ENCODE measurements at regions not wholly inside any gene's neighbourhood (a gene's known extent, or its start where the extent isn't known, plus 50 kb on each side); places are given as distances from the start of the nearest gene placed in this dataset.

DNA sequence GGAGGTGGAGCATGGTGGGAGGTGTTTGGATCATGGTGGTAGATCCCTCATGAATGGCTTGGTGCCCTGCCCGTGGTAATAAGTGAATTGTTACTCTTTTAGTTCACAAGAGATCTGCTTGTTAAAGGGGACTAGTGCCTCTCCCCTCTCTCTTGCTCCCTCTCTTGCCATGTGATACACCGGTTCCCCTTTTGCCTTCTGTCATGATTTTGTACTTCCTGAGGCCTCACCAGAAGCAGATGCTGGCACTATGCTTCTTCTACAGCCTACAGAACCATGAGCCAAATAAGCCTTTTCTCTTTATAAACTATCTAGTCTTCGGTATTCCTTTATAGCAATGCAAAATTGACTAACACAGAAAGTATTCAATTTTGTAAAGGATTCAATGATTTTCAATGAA lies 817.1 kb downstream of the TLR4 start:
- DNase-seq (ENCODE audit: low spot score) = no peak

DNA sequence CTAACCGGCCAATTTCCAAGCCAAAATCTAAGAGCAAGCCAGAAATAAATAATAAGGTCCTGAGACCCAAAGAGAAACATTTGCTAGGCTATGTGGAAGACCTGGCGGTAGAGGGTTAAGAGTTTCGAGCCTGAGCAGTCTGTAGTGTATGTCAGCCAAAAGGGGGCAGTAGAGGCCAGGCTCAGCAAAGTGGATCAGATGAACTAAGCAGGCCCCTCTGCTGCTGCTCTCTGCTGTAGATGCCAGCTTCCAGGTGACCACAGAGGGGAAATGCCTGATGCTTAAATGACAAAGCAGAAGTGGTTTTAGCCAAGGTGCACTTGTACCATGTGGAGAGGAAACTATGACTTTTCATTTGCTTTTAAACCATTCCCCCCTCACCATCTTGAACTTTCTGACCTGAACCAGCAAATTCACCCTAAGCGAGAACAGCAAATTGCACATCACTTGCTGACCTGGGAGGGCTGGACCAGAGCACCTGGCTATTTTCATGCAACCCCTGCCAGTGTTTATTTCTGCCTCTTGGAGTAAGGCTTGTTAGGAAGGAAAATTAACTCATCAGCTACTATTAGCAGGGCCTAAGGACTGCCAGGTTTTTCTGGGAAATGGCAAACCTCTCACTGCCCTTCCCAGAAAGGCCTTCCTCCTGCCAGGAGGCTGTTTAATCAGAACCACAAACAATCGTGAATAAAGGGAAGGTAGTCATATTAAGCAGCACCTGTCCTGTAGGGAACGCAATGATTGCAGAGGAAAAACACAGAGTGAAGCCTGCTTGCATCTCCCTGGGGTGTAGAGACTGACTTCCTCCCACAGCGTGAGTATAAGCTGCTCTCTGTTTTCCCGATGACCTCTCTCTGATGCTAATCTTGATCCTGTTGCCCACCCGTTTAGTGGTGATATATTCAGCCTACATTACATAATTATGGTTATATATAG lies 818.2 kb downstream of the TLR4 start:
- DNase-seq (ENCODE audit: low spot score) = peak; percentile 71

DNA sequence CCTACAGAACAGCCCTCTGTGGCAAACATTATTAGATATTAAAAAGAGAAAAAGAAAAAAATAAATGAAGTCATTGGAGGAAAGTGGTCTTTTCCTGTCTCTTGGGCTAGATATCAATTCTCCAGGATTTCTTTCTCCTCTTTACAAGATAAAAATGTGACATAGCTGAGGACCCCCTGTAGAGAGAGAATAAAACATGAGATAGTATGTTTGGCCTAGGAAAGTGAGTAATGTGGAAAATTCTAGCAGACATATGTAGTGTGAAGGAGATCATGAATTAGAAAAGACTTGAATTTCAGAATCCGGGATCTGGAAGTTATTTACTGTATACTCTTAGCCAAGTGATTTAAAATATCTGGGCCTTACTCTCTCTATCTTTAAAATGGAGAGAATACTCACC lies 823.1 kb downstream of the TLR4 start:
- no peak for DNase-seq (ENCODE audit: low spot score)

DNA sequence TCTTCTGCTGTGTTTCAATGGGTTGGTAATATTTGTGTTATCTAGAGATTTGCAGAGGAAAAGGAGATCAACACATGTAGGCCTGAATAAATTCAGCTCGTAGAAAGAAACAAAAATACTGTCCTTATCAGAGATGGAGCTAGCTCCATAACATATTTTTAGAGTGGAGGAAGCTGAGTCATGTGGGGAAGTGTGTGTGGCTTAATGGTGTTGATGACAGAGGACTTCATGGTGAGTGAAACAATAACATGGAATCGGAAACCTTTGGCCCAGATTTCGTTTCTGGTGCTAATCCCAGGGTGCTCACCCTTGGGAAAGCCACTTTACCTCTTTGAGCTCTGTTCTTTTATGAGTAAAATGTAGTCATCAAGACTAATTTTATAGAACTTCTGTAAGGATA lies 825.0 kb downstream of the TLR4 start:
- no peak for DNase-seq (ENCODE audit: low spot score)

DNA sequence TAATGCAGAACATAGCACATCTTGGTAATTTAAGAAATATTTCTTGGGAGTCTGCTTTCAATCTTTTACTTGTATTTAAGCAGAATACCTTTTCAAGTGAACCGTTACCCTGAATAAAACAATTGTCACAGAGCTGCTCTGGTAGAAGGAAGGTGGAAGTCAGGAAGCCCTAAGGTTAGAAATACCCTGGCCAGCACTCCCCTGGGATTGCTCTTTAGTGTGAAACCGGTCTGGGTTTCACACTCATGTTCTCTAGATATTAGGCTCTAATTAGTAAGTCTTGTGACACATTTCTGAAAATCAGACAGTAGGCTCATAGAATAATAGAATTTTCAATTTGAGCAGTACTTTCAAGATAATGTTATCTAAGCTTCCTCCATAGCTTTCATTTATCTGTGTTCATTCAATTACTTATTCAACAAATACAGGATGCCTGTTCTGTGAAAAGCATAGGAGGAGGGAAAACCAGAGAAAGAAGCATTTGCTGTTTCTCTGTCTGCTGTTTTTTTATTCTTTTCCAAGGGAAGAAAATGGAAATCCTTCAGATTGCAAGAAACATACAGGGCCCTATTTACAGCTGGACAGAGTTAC lies 825.5 kb downstream of the TLR4 start:
- no peak for DNase-seq (ENCODE audit: low spot score)

DNA sequence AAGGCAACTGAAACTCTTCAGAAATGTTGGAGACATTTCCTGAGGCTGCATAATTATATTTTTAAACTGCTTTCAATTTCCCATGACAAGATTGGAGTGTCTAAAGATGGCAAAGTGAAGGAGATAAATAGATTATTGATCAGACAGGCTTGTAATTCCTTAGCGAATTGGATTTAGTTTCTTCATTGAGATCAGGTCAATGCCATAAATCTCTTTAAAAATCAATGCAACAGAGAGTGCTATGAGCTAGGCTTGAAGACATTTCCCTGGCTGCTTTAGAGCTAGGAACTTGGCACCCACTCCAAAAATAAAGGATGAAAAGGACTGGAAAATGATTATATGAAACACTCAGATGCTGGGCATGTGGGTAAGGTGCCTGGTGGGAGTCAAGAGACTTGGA lies 828.4 kb downstream of the TLR4 start:
- no peak for DNase-seq (ENCODE audit: low spot score)

DNA sequence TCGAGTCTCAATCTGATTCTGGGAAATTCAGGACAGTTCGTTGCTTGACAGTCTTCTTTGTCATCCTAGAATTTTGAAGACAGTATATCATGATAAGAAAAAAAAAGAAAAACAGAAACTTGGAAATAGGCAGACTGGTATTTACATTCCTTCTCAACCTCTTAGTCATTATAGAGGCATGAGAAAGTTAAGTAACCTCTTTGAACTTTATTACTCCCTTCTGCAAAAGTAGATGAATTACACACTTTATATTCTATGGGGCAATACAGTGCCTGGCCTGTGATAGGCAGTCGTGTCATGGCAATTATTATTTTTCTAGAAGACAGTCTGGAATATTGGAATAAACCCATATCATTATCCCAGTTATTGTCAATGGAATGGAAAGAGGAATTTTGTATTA lies 828.9 kb downstream of the TLR4 start:
- no peak for DNase-seq (ENCODE audit: low spot score)

DNA sequence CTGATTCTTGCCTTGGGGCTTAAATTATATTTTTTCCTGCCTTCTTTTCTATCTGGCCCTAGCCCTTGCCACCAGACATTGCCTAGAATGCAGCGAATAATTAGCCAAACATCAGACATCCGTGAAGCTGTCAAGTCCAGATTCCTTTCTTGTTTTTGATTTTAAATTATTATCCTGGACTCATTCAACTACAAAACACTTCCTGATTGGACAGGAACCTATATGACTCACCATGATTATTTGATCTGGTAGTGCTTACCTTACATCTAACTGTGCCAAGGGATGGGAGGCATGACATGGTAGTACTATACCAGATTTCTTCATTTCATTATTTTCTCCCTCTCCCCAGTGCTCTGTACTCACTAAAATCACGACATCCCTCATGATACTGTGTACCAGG lies 829.6 kb downstream of the TLR4 start:
- no peak for DNase-seq (ENCODE audit: low spot score)

DNA sequence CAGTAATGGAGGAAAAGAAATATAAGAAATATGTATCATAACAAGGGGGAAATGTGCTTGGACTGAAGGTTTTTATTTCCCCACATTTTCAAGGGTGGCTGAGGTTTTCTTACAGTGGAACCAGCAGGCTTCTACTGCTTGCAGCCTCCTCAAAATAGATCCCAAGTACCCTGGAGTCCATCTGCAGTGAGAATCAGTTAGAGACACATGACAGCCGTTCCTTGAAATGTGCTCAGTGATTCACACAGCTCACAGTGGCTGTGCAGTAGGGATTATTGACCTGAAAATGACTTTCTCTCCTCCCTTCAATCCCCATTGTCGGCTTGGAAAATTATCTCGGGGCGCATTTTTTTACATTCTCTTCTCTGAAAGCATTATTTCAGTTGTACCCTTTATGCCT lies 832.0 kb downstream of the TLR4 start:
- no peak for DNase-seq (ENCODE audit: low spot score)

DNA sequence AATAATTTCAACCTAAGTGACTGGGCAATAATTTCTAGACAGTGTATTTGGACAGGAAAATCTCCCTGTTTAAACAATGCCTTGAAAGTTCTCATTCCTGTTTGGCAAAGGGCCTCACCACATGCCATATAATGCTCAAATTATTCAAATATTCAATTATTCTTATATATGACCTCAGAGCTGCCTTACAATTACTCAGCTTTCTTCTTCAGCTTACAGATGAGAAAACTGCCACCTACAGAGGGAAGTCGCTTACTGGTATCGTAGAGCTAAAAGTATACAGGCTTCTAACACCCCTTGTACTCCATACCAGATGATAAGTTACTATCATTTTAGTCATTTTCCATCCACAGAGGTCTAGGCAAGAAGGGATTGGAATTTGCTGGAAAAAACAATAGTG lies 830.3 kb downstream of the BRINP1 start:
- DNase-seq (ENCODE audit: low spot score) = no peak

DNA sequence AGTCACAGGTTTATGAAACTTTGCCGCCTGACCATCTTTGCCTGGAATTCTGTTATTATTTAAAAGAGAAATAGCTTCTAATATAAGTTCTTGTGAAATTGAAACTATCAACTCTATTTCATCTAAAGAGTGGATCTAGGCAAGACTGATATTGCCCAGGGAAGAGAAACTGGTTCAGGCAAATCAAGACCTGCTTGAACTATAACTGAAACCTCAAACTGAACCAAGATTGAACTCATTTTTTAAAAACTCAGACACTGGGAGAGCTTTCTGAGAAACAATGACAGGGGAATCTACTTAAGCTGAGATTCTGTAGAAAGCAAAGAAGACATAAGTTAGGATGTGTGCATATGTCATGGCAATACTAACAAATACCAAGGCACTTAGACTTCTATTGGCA lies 815.8 kb downstream of the BRINP1 start:
- no peak for DNase-seq (ENCODE audit: low spot score)

DNA sequence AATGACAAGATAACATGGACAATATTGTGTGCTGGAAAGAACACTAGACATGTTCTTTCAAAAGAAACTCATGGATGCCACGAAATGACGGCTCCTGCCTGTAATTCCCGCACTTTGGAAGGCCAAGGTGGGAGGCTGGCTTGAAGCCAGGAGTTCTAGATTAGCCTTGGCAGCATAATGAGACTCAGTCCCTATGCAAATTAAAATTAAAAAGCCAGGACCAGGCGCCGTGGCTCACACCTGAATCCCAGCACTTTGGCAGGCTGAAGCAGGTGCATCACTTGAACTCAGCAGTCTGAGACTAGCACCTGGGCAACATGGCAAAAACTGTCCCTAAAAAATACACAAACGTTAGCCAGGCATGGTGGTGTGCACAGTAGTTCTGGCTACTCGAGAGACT lies 814.2 kb downstream of the BRINP1 start:
- no peak for DNase-seq (ENCODE audit: low spot score)

DNA sequence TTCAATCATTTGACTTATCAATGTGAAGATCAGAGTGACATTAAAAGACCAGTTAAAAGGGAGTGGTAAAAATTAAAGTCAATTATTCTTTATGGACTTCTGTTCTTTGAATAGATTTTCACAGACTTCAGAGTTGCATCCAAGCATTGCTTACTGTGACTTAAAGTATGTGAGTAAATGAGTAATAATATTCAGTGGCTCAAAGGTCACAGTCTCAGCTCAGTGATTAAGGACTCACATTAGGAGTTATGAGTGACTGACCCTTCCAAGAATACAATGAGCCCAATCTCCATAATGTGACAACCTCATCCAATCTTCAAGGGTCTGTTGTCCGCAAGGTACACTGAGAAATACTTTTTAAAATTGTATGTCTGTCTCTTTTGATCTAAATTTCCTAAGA lies 811.2 kb downstream of the BRINP1 start:
- DNase-seq (ENCODE audit: low spot score) = no peak

DNA sequence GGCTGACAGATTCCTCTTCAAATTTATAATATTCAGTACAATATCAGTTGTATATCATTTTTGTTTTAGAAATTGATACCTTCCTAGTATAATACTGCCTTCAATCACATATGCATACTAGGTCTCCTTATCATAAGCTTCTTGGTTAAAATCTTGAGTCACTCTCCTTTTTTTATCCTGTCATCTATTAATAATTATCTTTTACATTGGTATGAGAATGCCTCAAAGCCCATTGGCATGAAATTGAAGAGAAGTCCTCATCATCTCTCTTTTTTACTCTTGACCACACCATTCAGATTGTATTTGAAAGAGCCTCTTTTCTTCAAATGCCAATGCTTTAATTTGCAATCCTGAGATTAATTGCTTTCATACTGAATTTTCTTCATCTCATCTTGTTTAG lies 810.3 kb downstream of the BRINP1 start:
- DNase-seq (ENCODE audit: low spot score) = no peak

DNA sequence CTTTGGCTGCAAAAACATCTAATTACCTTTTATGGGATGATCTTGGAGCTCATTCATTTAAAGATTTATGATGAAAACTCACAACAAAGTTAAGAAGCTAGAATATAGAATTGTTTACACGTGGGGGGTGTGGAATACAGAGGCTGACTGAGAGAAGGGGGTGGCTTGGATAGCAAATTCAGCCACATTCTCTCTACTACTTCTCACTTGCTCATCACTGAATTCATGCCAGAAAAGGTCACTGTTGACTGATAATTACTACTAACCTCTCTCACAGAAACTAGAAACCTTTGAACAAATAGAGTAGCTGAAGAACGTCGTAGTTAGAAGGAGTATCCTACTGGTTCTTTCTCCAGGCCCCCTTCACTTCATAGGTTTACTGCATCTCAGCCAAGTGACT lies 808.2 kb downstream of the BRINP1 start:
- no peak for DNase-seq (ENCODE audit: low spot score)

DNA sequence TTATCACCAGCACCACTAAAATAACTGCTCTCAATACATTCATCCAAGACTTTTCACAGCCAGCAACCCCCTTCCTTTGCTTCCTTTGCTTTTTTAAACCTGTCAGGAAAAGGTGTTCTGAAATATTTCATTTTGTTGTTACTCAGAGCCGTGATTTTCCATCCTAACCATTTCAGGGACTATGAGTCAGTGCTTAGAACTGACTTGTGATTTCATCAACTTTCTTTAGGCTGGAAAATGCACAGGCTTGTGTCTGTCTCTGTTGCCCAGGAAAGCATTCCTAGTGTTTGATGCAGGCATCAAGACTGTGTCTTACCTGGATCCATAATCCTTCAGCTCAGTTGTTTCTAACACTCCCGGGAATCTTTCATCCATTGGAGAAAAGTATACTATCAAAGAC lies 805.6 kb downstream of the BRINP1 start:
- no peak for DNase-seq (ENCODE audit: low spot score)

DNA sequence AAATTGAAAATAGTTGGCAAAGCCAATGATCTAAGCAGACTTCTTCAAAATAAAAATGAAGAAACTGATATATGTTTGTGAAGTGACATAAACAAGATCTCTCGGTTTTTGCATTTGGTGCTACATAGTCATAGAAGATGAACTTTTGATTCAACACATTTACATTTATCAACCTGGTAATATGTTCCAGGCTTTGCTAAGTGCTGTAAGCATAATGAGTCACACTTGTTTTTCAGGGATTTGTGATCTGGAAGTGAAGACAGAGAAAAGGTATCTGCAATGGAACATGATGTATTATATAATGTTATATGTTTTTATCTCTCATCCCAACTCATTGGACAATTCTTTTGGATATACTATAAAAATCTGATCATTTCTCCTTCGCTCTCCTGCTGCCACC lies 801.4 kb downstream of the BRINP1 start:
- DNase-seq (ENCODE audit: low spot score) = no peak

DNA sequence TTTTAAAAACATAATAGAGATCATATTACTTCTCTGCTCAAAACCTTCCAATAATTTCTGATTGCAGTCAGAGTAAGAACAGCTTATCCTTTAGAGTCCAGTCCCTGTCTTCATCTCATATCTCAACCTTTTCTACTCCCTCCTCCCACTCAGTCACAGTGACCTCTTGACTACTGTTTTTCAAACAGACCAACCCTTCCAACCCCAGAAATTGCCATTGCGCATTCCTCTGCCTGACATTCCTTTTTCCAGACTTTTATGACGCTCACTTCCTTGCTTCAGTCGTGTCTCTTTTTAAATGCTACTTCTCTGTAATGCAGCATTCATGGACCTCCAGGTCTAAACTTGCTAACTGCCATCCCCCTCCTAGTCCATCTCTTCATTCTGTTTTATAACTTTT lies 800.5 kb downstream of the BRINP1 start:
- DNase-seq (ENCODE audit: low spot score) = no peak

DNA sequence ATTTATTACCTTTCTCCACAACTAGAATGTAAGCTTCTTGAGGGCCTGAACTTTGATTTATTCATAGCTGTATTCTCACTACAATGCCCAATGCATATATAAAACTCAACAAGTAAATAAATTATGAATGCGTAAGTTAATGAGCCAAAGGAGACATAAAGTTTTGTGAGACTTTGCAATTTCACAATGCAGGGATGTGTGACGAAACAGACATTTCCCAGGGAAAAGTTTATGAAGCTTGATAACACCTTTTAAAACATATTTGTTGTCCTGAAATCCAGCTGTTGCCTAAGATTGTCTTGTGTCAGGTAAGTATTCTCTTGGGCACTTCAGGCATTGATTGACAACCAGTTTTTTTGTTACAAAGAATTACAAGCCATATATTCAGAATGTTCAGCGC lies 800.1 kb downstream of the BRINP1 start:
- DNase-seq (ENCODE audit: low spot score) = no peak

DNA sequence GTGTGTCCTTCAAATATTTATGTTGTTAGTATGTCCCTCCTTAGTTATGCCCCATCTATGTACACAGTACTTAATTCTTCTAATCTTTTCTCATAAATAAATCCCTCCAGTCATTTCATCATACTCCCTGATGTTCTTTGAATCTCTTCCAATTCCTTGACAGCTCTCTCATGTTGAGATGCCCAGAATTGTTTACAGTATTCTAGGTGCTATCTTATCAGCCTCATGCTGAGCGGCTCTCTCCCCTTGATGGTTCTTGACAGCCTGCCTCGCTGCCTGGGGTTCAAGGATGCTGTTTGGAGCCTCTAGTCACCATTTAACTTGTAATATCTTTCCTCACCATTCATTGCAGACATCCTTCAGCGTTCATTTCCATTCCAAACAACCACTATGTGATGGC lies 799.2 kb downstream of the BRINP1 start:
- no peak for DNase-seq (ENCODE audit: low spot score)

DNA sequence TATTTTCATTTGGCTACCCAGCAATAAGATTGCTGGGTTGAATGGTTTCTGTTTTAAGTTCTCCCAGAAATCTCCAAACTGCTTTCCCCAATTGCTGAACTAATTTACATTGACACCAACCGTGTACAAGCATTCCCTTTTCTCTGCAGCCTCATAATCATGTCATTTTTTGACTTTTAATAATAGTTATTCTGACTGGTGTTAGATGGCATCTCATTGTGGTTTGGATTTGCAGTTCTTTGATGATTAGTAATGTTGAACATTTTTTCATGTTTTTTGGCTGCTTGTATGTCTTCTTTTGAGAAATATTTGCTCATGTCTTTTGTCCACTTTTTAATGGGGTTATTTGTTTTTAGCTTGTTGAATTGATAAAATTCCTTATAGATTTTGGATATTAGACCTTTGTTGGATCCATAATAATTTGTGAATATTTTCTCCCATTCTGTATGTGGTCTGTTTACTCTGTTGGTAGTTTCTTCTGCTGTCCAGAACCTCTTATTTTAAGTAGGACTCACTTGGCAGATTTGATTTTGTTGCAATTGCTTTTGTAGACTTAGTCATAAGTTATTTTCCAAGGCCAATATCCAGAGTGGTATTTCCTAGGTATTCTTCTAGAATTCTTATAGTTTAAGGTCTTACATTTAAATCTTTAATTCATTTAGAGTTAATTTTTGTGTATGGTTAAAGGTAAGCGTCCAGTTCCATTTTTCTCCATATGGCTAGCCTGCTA lies 793.7 kb downstream of the BRINP1 start:
- DNase-seq (ENCODE audit: low spot score) = no peak

DNA sequence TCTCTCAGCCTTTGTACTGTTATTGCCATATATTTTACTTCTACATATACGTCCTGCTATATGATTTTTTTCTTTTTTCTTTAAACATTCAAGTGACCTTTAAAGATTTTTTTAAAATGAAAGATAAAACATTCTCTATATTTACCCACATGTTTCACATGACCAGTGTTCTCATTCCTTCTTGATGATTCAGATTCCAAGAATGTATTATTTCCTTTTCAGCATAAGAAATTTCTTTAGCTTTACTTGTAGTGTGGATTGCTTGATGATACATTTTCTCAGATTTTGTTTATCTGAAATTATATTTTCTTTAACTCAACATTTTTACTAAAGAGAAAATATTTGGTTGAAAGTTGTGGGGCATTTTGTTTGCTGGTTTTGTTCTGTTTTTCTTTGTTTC lies 792.1 kb downstream of the BRINP1 start:
- no peak for DNase-seq (ENCODE audit: low spot score)

DNA sequence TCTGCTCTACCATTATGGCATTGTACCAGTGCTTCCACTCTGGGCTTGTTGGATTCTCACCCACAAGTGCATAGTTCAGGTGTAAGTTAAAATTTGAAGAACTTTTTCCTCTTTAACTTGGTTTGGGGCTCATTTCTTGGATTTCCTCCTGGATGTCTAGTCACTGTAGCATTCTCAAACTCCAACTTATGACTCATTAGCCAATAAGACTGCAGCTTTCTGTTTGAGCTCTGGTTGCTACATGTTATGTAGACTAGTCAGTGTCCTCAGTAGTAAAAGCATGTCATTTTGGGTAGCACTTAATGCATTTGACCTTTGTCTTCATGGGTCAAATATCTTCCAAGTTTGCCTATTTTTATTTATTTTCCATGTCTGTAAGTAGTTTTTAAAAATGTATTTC lies 790.8 kb downstream of the BRINP1 start:
- no peak for DNase-seq (ENCODE audit: low spot score)

All from D341Med (cell line).